Mucosa of gallbladder (tissue), 1 donor: ENCODE measurements at regions not wholly inside any gene's neighbourhood (a gene's known extent, or its start where the extent isn't known, plus 50 kb on each side); places are given as distances from the start of the nearest gene placed in this dataset.

ENCODE experiments used
- DNase-seq: peaks from one replicate; pipeline ENCODE4 v3.0.0-alpha.2; 2020; ENCODE audit warnings: low spot score
- donor health status: DM: no; HTN: no; CAD: no.

DNA sequence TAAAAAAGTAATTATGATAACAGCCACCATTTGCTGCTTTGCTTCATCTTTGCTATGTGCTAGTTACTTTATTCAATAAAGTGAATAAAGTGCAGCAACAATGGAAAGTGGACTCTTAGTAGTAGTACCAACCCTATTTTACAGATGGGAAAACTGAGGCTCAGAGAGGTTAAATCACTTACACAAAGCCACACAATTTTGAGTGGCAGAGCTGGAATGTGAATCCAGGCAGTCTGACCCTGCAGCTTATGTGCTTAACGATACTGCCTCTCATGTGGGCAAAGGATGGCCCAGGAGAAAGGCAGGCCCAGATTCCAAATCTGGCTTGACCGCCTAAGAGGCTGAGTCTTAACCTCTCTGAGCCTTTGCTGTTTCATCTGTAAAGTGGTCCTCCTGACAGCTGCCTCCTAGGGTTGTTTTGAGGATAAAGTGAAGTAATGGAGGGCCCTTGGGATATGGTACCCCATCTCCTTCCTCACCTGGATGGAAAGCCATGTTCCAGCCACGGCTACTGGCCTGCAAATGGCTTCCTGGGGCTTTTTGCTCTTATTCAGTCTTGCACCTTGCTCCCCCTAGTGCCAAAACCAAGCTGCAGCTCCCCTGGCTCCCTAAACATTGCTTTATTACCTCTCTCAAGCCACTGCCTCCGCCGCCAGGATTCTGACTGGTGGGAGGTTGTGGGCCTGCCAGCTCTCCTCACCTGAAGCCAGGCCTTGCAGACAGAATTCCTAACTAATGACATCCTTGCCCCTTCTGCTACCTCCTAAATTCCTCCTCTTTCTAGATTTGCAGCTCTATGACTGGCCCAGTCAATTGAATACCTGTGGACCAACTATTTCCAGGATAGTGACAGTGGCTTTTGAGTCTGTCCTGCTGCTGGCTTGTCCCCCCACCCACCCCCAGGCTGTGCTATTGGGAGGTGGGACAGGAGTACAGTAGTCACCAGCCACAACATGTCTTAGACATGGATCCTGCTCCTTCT is 283.3 kb upstream of the PWP1 start:
- peak; percentile 53 for DNase-seq

DNA sequence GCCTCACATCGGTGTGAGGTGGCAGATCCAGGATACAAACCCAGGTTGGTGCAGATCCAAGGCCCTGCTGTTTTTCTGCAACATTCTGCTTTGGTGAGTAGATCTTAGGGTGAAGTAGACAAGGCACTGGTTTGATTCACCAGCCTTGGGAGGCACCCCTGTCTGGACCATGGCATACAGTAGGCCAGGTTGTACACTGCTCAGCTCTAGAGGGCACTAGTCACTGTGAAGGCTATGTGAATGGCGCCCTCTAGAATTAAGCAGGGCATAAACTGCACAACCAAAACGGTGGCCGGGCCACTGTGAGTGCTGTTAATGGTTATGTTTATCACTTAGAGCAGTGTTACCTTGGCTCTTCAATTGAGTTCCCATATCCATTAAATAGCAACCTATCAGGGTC is 280.6 kb upstream of the PWP1 start:
- no peak for DNase-seq

DNA sequence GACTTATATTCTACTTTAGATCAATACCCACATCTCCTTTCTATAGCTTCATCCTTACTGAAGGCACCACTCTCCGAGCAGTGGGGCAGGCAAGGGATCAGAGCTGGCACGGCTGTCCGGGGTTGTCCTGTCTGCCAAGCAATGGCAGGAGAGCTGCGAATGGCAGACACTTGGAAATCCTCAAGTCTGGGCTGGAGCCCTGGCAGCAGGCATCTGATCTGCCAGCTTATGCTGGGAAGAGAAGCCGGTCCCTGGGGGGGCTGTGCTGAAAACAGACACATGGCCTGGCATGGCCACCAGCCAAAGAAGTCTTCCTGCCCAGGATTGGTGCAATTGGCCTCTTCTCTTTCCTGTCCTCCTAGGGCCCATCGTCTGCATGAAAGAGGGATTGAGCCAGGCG is 280.2 kb upstream of the PWP1 start:
- DNase-seq, result no peak

DNA sequence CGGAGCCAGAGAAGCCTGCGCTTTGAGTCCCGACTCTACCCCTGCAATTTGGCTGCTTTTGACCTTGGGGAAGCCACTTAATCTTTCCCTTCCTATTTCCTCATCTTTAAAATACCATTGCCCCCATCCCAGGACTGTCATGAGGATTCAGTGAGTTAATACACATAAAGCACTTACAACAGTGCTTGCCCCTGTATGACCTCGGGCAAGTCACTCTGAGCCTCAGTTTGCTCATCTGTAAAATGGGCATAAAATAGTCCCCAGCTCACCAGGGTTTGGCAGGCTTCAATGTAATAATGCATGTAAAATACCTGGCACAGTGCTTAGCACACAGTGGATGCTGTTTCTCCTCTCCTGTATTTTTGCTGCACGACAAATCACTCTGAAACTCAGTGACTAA is 278.7 kb upstream of the PWP1 start:
- no peak for DNase-seq

DNA sequence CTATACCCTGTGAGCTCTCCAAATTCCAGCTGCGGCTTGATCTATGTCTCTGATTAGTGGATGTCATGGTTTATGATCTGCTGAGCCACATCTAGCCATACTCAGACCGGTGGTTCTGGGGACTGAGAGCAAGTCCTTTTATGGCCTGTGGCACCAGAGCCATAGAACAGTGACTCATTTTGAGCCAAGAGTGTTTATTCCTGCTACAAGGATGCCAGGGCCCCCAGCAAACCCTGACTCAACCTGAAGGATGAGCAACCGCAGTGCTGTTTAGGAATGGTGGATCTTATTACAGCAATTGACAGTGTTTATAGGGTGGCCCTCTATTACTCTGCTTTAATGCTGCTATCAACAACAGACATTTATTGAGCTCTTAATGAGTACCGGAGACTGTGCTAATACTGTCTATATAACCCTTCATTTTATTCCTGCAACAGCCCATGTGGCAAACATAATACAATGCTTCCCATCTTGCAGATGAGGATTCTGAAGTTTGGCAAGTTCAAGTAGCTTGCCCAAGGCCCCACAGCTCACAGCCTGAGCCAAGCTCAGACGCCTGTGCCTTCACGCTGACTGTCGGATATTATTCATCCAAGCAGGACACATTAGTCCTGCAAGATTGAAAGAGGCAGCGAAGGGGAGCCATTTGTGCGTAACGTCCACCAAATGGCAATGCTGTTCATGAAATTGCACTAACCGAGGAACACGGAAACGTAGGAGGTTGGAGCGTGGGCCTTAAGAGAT is 273.6 kb upstream of the PWP1 start:
- no peak for DNase-seq

DNA sequence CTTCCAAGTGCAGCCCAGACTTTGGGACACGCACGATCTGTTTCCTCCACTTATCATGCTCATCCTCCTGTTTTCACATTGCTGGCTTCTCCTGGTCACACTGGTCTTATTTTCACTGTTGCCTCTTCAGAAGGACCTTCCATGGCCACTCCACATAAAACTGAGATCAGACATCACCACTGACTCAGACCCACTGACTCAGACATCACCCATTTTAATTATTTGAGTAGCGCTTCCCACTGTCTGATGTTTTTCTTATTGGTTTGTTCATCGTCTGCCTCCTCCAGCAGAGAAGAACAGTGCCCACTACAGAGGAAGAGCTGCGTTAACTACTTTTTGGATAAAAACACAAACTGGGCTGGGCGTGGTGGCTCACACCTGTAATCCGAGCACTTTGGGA is 270.5 kb upstream of the PWP1 start:
- DNase-seq, result no peak

DNA sequence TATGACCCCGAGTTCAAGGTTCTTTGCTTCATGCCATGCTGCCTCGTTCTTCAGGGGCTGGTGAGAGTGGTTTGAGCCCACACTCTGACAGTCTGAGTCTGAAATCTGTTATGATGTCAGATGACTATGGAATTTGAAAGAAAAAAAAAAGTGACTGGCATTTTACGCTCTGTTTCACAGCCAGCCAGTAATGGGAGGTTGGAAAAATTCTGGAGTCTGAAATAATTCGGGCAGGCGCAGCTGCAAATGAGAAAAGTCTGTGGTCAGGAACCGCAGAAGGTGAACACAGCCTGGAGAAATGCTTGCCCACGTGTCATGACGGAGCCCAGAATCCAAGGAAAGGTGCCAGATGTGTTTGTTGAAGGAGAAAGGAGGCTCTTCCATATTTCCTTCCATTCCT is 269.8 kb upstream of the PWP1 start:
- DNase-seq, result no peak

DNA sequence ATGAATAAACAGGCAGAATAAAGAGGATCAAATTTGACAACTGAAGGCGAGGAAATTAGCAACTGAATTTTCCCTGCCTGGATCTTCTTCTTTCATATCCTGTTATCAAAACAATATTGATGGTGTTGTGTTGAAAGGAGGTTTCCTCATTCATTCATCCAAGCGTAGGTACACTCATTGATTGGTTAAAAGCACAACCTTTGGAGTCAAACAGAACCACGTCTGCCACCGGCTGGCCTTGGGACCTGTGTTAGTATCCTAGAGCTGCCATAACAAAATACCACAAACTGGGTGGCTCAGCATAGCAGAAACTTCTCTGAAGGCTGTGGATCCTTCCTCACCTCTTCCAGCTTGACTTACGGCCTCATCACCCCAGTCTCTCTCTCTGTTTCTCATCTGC is 268.6 kb upstream of the PWP1 start:
- no peak for DNase-seq

DNA sequence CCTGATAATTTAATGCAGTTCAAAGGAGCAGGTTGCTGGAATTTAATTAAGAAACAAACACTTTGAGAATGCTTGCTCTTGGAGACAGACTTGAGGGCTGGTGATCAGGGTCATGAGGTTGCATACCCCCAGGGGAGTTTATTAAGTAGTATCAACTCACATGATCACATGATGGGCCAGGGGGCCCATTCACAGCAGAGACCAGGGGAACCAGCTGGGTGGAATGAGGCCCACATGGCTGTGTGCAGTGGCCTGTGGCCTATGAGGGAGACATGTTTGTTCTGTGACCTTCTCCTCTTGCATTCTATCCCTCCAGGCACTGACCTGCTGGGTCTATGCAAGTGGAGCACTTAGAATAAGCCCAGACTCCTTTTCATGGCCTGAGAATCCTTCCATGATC is 266.6 kb upstream of the PWP1 start:
- no peak for DNase-seq

DNA sequence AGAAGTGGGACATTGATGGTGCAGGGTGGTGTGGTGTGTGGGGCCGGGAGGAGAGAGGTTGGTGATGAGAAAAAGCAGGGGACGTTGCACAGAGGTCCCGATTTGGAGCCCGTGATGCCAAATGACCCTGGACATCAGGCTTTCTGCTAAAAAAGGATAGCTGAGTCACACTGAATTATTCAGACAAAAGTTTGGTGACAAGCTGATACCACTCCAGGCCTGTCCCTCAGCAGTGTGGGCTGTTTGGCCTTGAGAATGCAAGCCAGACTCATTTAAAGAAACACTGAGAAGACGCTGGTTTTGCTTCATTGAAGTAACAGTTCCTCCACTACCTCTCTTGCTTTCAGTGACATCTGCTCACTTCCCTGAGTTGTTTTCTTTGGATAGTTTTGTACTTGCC is 262.1 kb upstream of the PWP1 start:
- no peak for DNase-seq

DNA sequence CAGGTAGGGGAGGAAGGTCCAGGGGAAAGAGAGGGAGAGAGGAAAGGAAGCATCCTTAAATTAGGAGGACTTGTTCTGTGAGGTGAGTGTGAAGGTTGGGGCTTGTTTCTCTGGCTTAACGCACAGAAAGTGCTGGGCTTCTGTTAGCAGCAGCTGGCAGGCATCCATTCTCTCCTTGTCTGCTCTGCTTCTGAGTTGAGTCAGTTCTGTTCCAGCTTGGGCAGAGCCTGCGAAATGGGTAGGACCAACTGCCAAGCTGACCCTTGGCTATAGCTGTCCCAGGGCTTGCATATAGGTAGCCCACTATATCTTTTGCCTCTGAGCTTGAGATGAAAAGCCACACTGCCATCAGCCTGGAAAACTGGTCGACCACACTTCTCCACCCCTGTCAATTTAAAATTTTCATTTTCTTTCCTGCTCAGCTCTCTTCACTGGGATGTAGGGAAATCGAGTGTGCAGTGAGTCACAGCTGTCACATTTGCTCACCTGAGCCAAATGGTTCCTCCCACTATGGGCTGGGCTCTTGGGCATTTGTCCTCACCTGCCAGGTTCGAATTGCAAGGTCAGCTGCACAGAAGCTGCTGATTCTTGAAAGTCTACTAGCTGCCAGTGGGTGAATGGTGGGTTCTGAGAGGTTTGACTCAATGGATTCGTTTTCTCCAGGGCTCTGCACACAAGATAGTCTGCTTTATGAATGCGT is 256.4 kb upstream of the PWP1 start:
- DNase-seq, result peak; percentile 52

DNA sequence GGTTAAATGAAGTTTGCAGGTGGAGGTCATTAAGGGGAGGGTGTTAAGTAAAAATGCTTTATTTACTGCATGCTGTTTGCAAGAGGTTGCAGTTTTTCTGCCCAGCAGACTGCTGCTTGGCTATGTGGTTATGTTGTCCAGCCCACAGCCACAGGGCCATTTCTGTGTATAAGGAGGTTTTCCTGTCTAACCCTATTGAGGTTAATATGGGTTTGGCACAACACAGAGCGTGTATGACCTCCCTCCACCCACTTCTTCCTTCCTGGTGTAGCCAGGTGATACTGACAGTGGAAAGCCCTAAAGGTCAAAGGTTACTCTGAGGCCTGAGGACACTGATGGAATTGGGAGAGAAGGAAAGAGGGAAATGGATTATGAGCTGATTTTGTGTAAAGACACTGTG is 253.7 kb upstream of the PWP1 start:
- no peak for DNase-seq

DNA sequence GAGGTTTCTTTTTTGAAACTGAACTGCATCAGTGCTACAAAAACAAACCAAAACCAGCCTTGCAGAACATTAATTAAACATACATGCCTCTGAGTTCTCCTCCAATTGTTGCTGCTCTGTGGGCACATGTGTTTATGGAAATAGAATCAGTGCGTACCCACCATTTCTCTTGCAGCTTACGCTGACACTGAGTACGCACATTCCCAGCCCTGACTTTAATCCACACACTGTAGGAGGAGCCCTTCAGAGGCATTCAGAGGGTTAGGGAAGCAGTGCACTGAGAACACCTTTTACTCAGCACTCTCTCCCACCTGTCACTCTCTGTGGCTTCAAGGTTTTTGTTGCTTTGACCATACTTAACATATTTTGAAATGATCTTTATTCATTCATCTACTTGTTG is 250.5 kb upstream of the PWP1 start:
- DNase-seq, result no peak

DNA sequence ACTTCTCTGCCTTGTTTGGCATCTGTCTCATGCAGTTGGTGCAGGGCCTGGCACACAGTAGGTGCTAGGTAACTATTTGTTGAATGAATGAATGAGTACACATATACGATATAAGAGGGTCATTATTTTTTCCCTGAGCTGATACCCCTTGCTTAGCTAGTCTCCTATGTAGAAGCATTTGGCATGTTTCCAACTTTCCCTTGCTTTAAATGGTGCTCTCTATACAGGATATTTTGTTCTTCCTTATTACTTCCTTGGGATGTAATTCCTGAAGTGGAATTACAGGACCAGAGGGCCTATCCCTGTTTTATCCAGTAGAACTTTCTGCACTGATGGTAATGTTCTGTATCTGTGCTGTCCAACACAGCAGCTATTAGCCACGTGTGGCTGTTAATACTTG is 250.1 kb upstream of the PWP1 start:
- DNase-seq, result no peak

DNA sequence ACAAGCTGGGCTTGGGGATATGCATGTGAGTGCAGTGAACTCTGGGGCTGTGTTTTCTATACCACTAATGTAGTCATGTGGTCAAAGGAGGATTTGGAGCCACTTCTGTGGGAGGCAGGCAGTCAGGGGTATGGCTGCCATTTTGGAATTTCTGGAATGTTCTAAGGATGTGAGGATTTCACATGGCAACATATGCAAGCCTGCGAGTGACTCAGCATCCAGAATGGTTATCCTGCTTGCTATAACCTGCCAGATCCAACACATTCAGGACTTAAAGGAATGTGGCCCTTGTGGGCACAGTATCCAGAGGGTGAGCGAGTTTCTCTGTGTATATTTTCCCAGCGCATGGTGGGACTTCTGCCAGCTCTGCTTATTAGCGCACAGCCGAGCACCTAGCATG is 249.2 kb upstream of the PWP1 start:
- DNase-seq, result no peak

DNA sequence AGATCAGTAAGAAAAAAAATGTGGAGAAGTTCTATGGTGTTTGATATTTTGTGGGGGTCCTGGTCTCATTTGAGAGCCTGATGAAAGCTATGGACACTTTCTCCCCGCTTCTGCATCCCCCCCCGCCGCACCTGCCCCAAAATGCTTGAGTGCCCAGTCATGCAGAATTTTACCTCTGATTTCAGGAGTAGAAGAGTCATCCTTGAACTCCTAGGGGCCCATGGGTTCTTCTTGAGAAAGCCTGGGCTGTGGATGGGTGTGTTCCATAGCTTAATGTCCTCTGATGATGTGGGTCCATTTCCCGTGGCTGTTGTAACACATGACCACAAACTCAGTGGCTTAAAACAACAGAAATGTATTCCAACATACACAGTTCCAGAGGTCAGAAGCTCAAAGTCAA is 248.8 kb upstream of the PWP1 start:
- no peak for DNase-seq

DNA sequence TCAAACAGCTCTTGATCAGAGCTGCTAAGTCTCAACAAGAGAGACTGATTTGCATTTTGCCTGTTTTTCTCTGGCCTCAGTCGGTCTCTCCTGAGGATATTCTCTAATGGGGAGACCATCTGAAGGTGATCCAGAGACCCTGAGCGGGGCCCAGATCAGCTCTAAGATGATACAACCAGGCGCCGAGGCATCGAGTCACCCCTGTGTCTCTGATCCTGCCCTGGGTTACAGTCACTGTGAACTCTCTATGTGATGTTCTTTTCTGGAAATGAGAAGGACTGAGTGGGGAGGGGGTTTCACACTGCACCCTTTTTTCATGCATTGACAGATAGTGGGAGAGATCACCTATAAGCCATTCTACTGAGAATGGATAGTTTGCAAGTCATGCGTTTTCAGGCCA is 247.6 kb upstream of the PWP1 start:
- DNase-seq, result no peak

DNA sequence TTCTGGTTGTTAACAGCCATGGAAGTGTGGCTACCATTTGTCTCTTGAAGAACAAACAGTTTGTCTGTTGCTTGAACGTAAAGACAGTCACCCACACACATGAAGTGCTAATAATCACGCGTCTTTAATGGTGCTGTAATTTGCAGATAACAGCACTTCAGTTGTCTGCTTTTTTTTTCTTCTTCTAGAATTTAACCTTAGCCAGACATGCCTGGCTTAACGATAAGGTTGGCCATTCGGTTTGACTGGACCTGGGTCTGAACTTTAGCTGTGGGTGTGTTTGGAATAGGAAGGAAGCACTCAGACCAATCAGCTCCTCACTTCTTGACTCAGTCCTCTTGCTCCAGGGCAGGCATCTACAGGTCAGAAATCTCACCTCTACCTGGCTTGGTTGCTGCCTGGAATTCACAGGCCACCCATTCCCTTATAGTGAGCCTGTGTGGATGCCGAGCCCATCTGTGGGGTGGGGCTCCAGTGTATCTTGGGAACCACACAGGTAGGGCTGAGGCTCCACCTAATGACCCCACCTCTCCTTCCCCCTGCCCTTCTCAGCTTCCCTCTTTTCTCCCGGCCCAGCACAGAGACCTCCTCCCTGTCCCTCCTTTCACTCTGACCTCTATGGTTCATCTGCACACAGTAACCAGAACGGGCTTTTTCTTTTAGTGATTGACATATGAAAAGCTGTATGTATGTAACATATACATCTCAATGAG is 246.4 kb upstream of the PWP1 start:
- DNase-seq, result no peak

DNA sequence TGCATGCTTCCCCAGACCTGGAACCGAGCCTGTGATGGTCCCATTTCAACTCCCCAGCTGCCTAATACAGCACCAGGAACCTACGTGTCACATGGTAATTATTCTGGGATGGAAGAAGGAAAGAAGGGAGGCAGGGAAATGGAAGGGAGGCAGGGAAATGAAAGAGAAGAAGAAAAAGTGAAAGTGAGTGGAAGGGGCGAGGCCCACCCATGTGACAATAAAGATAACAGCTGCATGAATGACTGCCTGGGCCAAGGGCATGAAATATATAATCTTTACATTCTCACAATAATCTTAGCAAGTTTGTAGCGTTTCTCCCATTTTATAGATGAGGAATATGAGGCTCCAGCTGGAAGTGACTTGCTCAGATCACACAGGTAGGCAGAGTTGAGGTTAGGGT is 245.0 kb upstream of the PWP1 start:
- no peak for DNase-seq

DNA sequence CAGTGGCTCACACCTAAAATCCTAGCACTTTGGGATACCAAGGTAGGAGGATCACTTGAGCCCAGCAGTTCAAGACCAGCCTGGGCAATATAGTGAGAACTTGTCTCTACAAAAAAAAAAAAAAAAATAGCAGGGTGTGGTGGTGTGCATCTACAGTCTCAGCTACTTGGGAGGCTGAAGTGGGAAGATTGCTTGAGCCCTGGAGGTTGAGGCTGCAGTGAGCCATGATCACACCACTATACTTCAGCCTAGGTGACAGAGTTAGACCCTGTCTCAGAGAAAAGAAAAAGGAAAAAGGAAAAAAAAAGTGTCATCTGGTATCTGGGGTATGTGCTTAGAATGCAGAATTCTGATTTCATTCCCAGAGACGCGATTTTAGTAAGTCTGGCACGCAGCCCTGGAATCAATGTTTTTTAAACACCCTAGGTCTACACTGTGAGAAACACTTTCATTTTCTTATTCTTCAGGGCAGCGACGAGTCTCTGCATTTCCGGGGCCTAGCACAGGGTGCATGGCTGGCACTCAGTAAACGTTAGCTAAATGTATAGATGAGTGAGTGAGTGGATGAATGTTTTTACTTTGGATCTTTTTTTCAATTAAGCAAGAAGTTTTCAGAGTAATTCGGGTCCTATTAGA is 243.8 kb upstream of the PWP1 start:
- no peak for DNase-seq

DNA sequence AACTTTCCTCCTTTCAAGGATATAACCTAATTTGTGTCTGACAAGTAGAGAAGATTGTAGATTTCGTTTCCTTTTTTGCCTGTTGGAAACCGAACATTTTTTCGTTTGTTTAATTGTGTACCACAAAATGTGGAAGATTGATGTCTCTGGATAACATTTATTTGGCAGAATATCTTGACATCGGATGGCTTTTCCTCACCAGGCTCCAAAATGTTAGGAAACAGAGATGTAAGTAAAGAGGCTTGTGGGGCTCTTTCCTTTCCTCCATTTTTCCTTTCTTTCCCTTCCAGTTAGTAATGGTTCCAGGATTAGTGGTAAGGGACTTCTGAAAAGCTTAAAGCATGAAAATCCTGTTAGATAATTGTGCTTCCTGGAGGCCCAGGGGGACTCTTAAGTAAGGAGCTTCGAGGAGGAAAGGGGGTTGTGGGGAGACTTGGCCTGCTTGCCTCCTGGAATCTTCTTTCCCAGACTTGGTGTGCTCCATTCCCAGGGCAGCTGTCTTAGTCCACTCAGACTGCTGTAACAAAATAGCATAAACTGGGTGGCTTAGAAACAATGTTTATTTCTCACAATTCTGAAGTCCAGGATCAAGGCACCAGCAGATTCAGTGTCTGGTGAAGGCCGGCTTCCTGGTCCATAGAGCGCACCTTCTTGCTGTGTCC is 243.1 kb upstream of the PWP1 start:
- DNase-seq, result no peak
